H9 (cell line): ENCODE measurements at regions not wholly inside any gene's neighbourhood (a gene's known extent, or its start where the extent isn't known, plus 50 kb on each side); places are given as distances from the start of the nearest gene placed in this dataset.

ENCODE experiments used
- DNase-seq: peaks from one replicate; pipeline ENCODE4 v3.0.0-alpha.2; 2017
- H2AFZ ChIP-seq: one replicate; pipeline ENCODE4 v1.6.1; 2013; ENCODE audit warnings: mild to moderate bottlenecking, low read length, control low read depth, moderate library complexity
- H2AK5ac ChIP-seq: 2 replicates; pipeline ENCODE4 v1.6.1; 2013; ENCODE audit warnings: low read length, control low read depth, mixed read lengths; ENCODE audit not compliant: insufficient read length
- H2BK120ac ChIP-seq: one replicate; pipeline ENCODE4 v1.6.1; 2013; ENCODE audit warnings: low read depth, mild to moderate bottlenecking, low read length, control low read depth, inconsistent platforms; ENCODE audit not compliant: poor library complexity, severe bottlenecking
- H2BK12ac ChIP-seq: 2 replicates; pipeline ENCODE4 v1.6.1; 2013; ENCODE audit warnings: low read length, control low read depth, mixed read lengths, low read depth; ENCODE audit not compliant: insufficient read length
- H2BK15ac ChIP-seq: 2 replicates; pipeline ENCODE4 v1.6.1; 2013; ENCODE audit warnings: low read depth, low read length, control low read depth
- H2BK20ac ChIP-seq: one replicate; pipeline ENCODE4 v1.6.1; 2013; ENCODE audit warnings: low read depth, mild to moderate bottlenecking, low read length, control low read depth, inconsistent platforms; ENCODE audit not compliant: poor library complexity, severe bottlenecking
- H2BK5ac ChIP-seq: 2 replicates; pipeline ENCODE4 v1.6.1; 2013; ENCODE audit warnings: low read length, control low read depth, mixed read lengths; ENCODE audit not compliant: insufficient read length
- H3K14ac ChIP-seq: 2 replicates; pipeline ENCODE4 v1.6.1; 2013; ENCODE audit warnings: low read length, control low read depth; ENCODE audit not compliant: insufficient read depth
- H3K18ac ChIP-seq: 2 replicates; pipeline ENCODE4 v1.6.1; 2013; ENCODE audit warnings: low read depth, mild to moderate bottlenecking, mixed read lengths, low read length, control low read depth; ENCODE audit not compliant: insufficient read length
- H3K23ac ChIP-seq: 2 replicates; pipeline ENCODE4 v1.6.1; 2013; ENCODE audit warnings: low read length, control low read depth, mixed read lengths, low read depth; ENCODE audit not compliant: insufficient read length
- H3K23me2 ChIP-seq: 2 replicates; pipeline ENCODE4 v1.6.1; 2013; ENCODE audit warnings: low read depth, mild to moderate bottlenecking, mixed read lengths, low read length, control low read depth; ENCODE audit not compliant: insufficient read length, poor library complexity, severe bottlenecking
- H3K27ac ChIP-seq: 2 replicates; pipeline ENCODE4 v1.5.1; 2013; ENCODE audit warnings: low read length, control low read depth, mixed read lengths, low read depth; ENCODE audit not compliant: insufficient read length
- H3K27me3 ChIP-seq: 2 replicates; pipeline ENCODE4 v1.6.1; 2013; ENCODE audit warnings: low read length, control low read depth, inconsistent platforms; ENCODE audit not compliant: insufficient read depth
- H3K4ac ChIP-seq: 2 replicates; pipeline ENCODE4 v1.6.1; 2013; ENCODE audit warnings: low read depth, mild to moderate bottlenecking, control low read depth, inconsistent platforms, low read length, moderate library complexity
- H3K4me1 ChIP-seq: 2 replicates; pipeline ENCODE4 v1.6.1; 2013; ENCODE audit warnings: low read length, control low read depth, inconsistent platforms; ENCODE audit not compliant: insufficient read depth
- H3K4me2 ChIP-seq: 2 replicates; pipeline ENCODE4 v1.6.1; 2013; ENCODE audit warnings: low read length, control low read depth, mixed read lengths; ENCODE audit not compliant: insufficient read length, insufficient read depth
- H3K56ac ChIP-seq: 2 replicates; pipeline ENCODE4 v1.6.1; 2013; ENCODE audit warnings: low read depth, mild to moderate bottlenecking, mixed read lengths, low read length, control low read depth; ENCODE audit not compliant: insufficient read length
- H3K79me1 ChIP-seq: 2 replicates; pipeline ENCODE4 v1.6.1; 2013; ENCODE audit warnings: low read depth, mild to moderate bottlenecking, moderate library complexity, low read length, control low read depth, inconsistent platforms; ENCODE audit not compliant: insufficient read depth, poor library complexity, severe bottlenecking
- H3K79me2 ChIP-seq: 2 replicates; pipeline ENCODE4 v1.6.1; 2013; ENCODE audit warnings: low read length, control low read depth, inconsistent platforms; ENCODE audit not compliant: insufficient read depth
- H3K9ac ChIP-seq: 2 replicates; pipeline ENCODE4 v1.6.1; 2013; ENCODE audit warnings: low read length, control low read depth, mixed read lengths; ENCODE audit not compliant: insufficient read length; ENCODE audit errors: extremely low read depth
- H3K9me3 ChIP-seq: one replicate; pipeline ENCODE4 v1.6.1; 2013; ENCODE audit warnings: low read depth, low read length, inconsistent platforms; ENCODE audit not compliant: control insufficient read depth
- H3T11ph ChIP-seq: one replicate; pipeline ENCODE4 v1.6.1; 2013; ENCODE audit warnings: mild to moderate bottlenecking, low read length, control low read depth, inconsistent platforms
- H4K20me1 ChIP-seq: one replicate; pipeline ENCODE4 v1.6.1; 2013; ENCODE audit not compliant: control insufficient read depth, insufficient read length, insufficient read depth
- H4K5ac ChIP-seq: 2 replicates; pipeline ENCODE4 v1.6.1; 2013; ENCODE audit warnings: low read depth, mild to moderate bottlenecking, mixed read lengths, low read length, control low read depth; ENCODE audit not compliant: insufficient read length
- H4K8ac ChIP-seq: replicated peaks from 2 replicates; pipeline ENCODE4 v1.6.1; 2013; ENCODE audit warnings: low read length, control low read depth, mixed read lengths, low read depth; ENCODE audit not compliant: insufficient read length
- H4K91ac ChIP-seq: 2 replicates; pipeline ENCODE4 v1.6.1; 2013; ENCODE audit warnings: low read depth, mild to moderate bottlenecking, moderate library complexity, mixed read lengths, low read length, control low read depth; ENCODE audit not compliant: insufficient read length
- H3K27ac Mint-ChIP-seq, 3 experiments: 2 replicates in 2 of 3; 3 replicates in 1 of 3; pipeline ENCODE4 v1.8.0; 2020 to 2021; ENCODE audit warnings: mixed read lengths in 3 of 3, mild to moderate bottlenecking in 1 of 3, moderate library complexity in 1 of 3
- H3K27me3 Mint-ChIP-seq: 2 replicates; pipeline ENCODE4 v1.8.0; 2021; ENCODE audit warnings: low read depth, mild to moderate bottlenecking, moderate library complexity, mixed read lengths
- H3K36me3 Mint-ChIP-seq, 3 experiments: 2 replicates in 2 of 3; 3 replicates in 1 of 3; pipeline ENCODE4 v1.8.0; 2020 to 2021; ENCODE audit warnings: low read depth in 3 of 3, mixed read lengths in 3 of 3; ENCODE audit not compliant: insufficient read depth in 1 of 3
- H3K4me1 Mint-ChIP-seq, 2 experiments: 2 replicates each; pipeline ENCODE4 v1.8.0; 2020; ENCODE audit warnings: mixed read lengths in 2 of 2
- H3K4me3 Mint-ChIP-seq, 2 experiments: 2 replicates in 1 of 2; 3 replicates in 1 of 2; pipeline ENCODE4 v1.8.0; 2020 to 2021; ENCODE audit warnings: mild to moderate bottlenecking in 2 of 2, mixed read lengths in 2 of 2, moderate library complexity in 1 of 2
- H3K9me3 Mint-ChIP-seq, 2 experiments: 2 replicates in 1 of 2; 3 replicates in 1 of 2; pipeline ENCODE4 v1.8.0; 2020; ENCODE audit warnings: mild to moderate bottlenecking in 2 of 2, mixed read lengths in 2 of 2, moderate library complexity in 1 of 2
- whole genome bisulfite sequencing: extraction: QIAGEN DNeasy Blood & Tissue Kit; methylation state at CpG from one replicate; pipeline ENCODE4 v1.1.7; 2013; ENCODE audit warnings: missing lambda C conversion rate, low lambda C conversion rate, mixed read lengths; ENCODE audit not compliant: insufficient read length; ENCODE audit errors: extremely low coverage; 5-methylcytosine and 5-hydroxymethylcytosine counted together
- TF ChIP-seq, protein P1 (sequence below): fragments of 200-600 bp; sonication (generic); conservative IDR thresholded peaks from 3 replicates; pipeline ENCODE4 v1.8.0; 2021; ENCODE audit warnings: antibody characterized with exemption, mild to moderate bottlenecking

DNA sequence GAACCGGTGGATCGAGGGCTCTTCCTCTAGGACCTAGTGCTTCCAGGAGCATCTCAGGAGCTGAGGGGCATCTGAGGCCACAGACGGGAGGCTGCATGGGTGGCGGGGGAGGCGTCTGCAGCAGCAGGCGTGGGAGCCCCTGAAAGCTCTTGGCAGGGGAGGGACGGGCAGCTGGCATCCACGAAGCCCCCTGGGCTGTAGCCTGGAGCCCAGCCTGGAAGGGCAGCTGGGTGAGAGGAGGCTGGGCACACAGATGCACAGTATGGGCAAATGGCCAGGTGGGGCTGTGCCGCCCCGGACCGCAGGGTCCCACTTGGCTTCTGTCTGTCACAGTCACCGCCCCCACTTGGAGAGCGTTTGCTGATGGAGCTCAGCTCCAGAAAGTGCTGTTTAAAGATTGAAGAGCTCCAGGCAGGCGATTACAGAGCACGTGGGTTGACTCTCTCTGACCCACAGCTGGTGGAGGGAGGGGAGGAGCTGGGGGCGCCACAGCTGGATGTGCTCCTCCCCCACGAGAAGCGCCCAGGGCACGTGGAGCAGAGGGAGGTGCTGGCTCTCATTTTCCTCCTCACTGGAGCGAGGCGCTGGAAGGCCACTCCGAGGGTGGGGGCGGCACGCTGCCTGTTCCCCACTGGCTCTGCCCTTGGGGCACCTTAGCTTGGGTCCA, 155.0 kb upstream of the C14orf180 start:
- no peak overlapping the region for H3K9ac ChIP-seq
- WGBS = no CpG with 5 or more reads among the region's 24 CpGs
- Mint-ChIP-seq H3K4me3 (no peak overlapping the region), H3K4me1 (peaks cover 6 to 16% of the 10 kb centered on the region in 2 experiments), H3K9me3 (no peaks in the 10 kb centered on the region), H3K27ac (no peak overlapping the region), H3K27me3 (no peaks in the 10 kb centered on the region), H3K36me3 (no peaks in the 10 kb centered on the region; a peak in 1 of 7 replicates)
- no peaks in the 10 kb centered on the region for H3K4me1 ChIP-seq
- no peak overlapping the region for H3K4ac ChIP-seq
- H2AK5ac ChIP-seq = no peak overlapping the region
- no peaks in the 10 kb centered on the region for H3K23me2 ChIP-seq
- no peak overlapping the region for H3K23ac ChIP-seq
- H2BK12ac ChIP-seq = no peak overlapping the region
- H2BK20ac ChIP-seq = no peak overlapping the region
- no peak overlapping the region for H3K18ac ChIP-seq
- H3K56ac ChIP-seq = no peak overlapping the region
- no peak for DNase-seq
- H2BK5ac ChIP-seq = no peak overlapping the region
- H3K27ac ChIP-seq = no peak overlapping the region
- H4K8ac ChIP-seq = no peak overlapping the region
- no peaks in the 10 kb centered on the region for H4K20me1 ChIP-seq
- no peaks in the 10 kb centered on the region for H3K27me3 ChIP-seq
- H3K79me2 ChIP-seq = no peaks in the 10 kb centered on the region
- no peak overlapping the region for H3T11ph ChIP-seq
- H3K4me2 ChIP-seq = no peak overlapping the region
- H3K79me1 ChIP-seq = no peaks in the 10 kb centered on the region
- no peak overlapping the region for H2AFZ ChIP-seq
- H2BK15ac ChIP-seq = no peak overlapping the region
- TF ChIP-seq, protein P1, sequence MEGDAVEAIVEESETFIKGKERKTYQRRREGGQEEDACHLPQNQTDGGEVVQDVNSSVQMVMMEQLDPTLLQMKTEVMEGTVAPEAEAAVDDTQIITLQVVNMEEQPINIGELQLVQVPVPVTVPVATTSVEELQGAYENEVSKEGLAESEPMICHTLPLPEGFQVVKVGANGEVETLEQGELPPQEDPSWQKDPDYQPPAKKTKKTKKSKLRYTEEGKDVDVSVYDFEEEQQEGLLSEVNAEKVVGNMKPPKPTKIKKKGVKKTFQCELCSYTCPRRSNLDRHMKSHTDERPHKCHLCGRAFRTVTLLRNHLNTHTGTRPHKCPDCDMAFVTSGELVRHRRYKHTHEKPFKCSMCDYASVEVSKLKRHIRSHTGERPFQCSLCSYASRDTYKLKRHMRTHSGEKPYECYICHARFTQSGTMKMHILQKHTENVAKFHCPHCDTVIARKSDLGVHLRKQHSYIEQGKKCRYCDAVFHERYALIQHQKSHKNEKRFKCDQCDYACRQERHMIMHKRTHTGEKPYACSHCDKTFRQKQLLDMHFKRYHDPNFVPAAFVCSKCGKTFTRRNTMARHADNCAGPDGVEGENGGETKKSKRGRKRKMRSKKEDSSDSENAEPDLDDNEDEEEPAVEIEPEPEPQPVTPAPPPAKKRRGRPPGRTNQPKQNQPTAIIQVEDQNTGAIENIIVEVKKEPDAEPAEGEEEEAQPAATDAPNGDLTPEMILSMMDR = no peak
- H2BK120ac ChIP-seq = no peak overlapping the region
- no peak overlapping the region for H4K5ac ChIP-seq
- H4K91ac ChIP-seq = no peak overlapping the region
- H3K9me3 ChIP-seq = no peaks in the 10 kb centered on the region
- H3K14ac ChIP-seq = no peak overlapping the region
